NCI-H1105 (cell line): ENCODE measurements at regions not wholly inside any gene's neighbourhood (a gene's known extent, or its start where the extent isn't known, plus 50 kb on each side); places are given as distances from the start of the nearest gene placed in this dataset.
A peak's percentile ranks its signal among the peaks of the same experiment; 100 is the strongest.
"Not testable (repeated sequence)": the region's sequence is repeated elsewhere in the genome, so short reads cannot be mapped to it uniquely, and the experiment has no call there.

Experiments
- DNase-seq: peaks from one replicate; lab custom pipeline; 2025; lab: John Stamatoyannopoulos, UW

DNA sequence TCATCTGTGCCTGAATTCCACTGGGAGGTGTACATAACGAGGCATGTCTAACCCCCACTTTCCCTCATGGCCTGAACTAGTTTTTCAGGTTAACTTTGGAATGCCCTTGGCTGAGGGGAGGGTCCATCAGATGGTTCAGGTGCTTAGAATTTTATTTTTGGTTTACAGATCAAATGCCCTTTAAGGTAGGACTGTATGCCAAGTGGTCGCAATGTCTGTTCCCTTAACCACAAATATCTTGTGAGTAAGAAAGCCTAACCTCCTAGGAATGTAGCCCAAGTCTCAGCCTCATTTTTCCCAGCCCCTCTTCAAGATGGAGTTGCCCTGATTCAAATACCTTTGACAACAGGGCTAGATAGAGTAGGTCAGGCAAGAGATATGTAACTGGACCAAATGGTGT lies 78.4 kb downstream of the RNASET2 start:
- no peak for DNase-seq

DNA sequence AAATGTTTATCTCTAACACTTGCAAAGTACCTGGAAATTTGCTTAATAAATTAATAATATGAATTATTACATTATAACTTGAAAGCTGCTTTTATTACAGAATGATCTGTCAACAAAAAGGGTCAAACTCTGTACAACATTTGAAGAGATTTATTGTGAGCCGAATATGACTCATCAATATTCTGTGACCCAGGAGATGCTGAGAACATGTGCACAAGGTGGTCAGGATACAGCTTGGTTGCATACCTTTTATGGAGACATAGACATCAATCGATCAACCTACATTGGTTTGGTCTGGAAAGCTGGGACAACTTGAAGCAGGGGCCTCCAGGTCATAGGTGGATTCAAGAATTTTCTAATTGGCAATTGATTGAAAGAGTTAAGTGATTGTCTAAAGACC lies 79.0 kb downstream of the RNASET2 start:
- no peak for DNase-seq

DNA sequence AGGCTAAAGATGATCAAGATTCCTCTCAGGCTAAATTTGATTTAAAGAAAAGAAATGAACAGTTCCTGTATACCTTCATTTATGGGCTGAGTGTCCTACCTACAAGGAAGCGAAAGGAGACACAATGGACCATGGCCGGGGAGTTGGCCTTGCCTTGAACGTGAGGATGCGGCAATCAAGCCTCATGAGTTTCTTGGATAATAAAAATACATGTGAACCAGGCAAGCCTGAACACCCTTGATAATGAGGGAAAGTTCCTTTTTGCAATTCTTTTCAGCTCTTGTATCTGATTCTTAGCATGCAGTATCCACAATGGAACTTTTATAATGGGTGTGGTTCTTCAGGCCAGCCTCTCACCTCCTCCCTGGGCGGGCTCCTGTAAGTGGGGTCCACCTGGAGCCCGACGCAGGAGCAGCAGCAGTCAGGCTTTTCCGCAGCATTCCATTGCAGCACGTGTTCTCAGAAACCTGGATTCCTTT lies 83.8 kb downstream of the RNASET2 start:
- no peak for DNase-seq

DNA sequence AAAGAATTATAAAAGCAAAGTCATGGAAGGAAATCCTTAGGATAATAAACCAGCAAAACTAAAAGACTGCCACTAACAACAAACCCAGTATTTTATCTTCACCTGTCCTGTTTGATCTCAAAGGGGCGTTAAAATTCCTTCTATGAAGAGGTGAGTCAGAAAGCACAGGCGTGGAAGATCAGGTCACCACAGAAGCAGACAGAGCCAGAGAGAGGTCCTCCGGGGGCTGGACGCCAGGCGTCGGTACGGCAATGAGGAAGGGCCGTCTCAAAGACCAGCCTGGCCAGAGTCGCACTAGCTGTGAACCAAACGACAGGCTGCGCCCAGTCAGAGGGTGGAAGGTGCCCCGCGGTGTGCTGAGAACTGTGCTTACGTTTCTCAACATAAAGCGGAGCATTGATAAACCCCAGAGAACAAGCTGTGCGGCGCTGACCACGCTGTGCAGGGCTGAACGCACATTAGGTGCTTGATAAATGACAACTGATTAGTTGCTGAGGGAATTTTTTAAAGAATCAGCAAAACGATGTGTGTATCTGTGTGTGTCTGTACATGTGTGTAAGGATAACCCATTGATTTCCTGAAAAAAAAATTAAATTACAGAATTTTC lies 85.6 kb downstream of the RNASET2 start:
- no peak for DNase-seq

DNA sequence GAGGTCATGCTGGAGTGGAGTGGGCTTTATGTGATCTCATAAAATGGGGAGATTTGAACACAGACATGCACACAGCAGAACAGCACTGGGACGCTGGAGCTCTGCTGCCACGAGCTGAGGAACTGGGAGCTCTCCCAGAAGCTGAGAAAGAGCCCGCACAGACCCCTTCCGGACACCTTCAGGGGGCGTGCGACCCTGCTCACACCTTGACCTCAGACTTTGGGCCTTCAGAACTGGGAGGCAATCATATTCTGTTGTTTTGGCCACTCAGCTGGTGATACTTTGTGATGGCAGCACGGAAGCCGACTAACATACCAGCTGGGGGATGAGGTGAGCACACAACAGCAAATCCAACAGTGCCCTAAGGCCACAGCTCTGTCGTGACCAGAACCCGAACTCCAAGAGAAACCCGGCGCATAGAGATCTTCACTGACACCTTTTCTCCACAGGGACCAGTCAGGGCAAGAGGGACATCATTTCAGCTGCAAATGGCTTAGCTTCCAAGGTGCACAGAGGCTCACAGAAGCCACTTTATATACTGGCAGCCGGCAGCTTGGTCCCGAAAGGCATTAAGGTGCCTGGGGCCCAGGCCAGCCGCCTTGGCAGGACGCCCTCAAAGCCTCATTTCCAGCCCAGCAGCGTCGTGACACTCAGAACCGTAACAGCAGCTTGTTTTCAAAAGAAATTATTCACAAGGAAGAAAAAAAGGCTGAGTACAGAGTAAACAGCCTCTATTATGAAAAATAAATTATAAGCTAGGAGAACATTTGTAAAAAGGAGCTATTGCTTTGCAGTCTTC lies 89.3 kb downstream of the RNASET2 start:
- DNase-seq = peak; percentile 10

DNA sequence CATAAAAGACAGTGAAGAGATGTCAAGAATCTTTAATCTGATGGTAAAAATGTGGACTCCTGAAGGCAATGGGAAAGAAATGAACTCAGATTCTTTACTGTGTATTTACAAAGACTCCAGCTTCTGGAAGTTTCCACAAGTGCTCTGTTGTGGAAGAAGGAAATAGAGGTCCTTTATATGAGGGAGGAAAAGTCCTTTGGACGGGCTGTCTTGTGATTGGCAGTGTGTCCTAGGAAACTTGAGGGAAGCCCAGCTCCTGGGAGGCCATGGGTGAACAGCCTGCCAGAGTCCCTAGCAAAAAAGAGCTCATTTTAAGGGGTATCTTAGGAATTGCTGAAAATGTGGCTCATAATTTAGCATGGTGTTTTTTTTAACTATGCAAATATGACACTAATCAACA lies 92.0 kb downstream of the RNASET2 start:
- DNase-seq = no peak

DNA sequence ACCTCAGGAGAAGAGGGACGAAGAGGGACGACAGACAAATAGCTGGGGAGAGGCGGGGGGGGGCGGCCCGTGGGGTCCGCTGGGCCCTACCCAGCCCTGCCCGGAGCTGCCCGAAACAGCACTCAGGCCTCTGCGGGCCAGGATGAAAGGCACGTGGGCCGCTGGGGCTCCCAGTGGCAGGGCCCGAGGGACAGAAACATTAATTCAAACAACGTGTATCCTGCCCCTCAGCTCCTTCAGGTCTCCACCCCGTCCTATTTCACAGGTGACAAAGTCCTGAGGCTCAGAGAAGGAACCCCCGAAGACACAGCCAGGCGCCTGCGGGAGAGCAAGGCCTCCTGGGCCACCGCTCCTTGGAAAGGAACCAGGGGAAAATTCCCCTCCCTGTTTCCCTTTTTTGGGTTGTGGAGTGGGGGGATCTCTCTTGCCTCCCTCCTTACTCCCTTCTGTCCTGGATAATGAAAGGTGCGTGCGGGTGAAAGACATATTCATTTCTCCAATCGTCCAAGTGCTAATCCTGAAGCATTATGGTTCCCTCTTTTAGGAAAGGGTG lies 93.3 kb downstream of the RNASET2 start:
- no peak for DNase-seq

DNA sequence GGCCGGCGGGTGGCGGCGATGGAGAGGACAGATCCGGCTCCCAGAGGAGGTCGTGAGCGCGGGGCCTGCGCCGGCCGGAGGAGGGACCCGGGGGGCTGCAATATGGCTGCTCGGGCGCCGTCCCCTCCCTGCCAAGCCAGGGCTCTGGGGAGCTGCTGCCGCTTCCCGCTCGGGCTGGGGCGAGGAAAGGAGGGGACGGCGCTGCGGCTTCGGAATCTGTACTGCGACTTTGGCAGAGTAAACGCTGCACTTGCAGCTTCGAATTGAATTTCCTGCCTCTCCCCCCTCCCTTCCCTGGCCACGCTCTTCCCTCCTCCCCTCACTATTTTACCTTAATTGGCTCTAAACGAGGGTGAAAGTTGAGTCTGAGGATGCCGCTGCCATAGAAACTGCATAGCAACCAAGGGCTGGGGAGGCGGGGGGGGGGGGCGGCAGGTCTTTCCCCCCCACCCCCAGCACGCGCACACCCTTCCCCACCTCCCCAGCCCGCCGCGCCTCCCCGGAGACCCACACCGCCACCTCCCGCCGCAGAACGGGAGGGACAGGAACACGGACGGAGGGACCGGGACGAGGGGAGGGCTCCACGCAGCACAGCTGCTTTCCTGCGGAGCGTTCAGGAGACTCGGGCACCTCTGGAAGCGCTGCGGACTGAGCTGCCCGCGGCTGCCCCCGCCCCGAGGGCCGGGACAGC lies 93.9 kb downstream of the RNASET2 start:
- peak; percentile 59 for DNase-seq

DNA sequence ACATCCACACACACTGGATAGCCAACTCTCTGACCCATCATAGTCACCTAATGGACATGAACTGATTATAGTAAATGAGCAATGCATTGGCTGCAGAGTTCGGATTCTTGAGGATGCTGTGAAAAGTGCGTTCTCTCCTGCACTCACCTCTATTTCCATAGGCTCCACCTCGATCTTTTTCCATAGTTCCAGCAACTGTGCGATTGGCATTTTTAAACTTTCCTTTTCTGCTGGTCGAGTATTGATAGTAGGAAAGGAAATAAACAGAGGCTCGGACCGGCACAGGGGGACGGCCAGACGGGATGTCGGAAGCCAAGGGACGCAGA lies 94.4 kb downstream of the RNASET2 start:
- DNase-seq = no peak

DNA sequence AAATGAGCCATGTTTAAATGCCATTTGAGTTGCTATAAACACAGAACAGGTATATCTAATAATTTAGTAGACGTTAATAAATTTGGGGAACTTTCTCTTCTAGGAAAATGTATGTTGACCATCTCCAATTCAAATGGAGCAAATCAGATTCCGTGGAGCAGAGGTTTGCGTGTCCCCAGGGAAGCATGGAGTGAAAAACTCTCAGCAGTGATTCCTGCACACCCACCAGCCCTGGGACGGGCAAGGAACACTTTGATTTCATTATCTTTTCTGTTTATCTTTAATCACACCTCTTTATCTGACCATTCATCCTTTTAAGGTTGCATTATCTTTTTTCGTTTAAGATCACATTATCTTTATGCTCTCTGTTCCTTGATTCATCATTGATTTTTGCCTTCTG lies 95.0 kb downstream of the RNASET2 start:
- DNase-seq = no peak

DNA sequence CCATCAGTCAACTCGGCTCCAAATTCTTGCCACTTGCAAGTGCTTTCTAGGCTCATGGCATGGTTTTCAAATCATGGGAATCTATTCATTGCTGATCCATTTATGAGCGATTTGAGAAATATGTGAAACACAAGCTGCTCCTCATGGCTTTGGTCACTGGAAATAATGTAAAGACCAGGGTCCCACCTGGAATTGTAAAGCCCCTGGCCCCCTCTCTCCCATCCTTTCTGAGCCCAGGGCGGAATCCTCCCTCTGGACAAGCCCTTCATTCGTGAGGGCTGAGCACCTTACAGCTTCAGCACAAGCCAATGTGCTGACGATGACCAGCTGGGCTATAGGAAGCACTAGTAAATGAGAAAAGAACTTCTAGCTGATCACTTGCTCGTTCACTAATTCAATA lies 96.0 kb downstream of the RNASET2 start:
- no peak for DNase-seq

DNA sequence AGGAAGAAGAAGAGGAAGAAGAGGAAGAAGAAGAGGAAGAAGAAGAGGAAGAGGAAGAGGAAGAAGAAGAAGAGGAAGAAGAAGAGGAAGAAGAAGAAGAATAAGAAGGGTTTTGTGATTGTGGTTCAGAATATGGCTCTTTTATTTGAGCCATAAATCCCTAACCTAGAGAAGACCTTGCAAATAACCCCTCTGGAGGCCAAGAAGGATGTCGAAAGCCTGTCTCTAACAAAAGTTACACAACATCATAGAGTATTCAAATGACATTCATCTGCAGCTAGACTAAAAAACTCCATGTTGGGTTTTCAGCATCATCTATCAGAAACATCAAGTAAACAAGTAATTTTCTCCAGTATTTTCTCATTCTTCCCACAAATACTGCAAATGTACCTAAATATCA lies 100.9 kb downstream of the RNASET2 start:
- no peak for DNase-seq

DNA sequence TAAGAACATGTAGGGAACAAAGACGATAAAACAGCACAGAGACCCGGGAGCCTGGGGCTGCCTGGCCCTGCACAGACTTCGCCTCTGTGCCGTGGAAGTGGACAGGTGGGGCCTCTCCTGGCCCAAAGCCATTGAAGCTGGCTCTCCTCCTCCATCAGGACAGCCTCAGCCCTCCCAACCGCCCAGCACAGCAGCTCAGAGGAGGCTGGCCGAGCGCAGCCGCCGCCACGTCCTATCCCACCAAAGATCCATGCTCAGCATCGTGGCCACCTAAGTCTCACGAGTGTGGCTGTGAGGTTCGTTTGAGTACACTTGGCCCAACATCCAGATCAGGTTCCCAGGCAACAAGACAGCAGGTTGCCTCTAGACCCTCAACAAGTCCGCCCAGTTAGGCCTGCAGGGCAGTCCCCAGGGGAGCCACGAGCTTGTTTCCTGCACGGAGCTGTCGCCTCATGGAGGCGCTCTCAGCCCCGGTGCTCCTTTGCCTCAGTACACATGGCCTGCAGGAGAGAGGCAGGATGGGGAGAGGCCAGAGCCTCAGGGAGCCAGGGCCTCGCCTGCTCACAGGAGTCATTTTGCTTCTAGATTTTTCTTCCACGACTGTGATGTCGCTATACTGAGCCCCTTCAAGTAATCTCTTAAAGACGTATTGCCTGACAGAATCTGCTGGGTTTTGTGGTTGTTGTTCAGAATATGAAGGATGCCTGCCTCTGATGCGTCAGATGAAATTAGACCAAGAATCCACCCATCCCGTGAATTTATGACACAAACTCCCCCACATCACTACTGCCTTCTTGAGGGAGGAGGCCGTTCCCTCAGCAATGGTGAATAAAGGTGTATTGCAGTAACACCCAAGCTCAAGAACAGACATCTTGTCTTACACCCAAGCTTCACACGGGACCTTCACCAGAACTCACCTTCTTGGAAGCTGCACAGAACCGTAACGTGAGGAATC lies 102.7 kb downstream of the RNASET2 start:
- DNase-seq = no peak

DNA sequence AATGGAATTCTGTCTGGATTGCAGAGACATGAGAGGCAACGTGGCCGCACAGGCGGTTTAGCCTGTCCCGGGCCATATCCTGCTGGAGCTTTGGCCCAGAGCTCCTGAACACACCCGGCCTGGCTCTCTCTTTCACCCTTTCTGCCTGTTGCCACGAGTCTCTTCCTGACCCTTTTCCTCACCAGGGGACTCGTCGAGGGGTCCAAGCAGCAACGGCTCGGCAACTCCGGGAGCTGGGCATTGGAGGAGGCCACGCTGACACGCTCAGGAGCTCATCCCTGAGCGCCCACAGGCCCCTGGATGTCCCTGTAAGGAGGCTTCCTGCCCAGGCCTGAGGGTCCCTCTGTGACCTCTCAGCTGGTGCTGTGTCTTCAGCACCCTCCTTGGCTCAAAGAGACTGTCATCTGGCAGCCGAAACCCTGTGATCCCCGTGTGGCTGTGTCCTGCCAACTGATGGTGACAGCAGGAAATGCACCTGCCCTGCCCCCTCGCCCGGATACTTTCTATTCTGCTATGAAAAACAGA lies 103.8 kb downstream of the RNASET2 start:
- no peak for DNase-seq

DNA sequence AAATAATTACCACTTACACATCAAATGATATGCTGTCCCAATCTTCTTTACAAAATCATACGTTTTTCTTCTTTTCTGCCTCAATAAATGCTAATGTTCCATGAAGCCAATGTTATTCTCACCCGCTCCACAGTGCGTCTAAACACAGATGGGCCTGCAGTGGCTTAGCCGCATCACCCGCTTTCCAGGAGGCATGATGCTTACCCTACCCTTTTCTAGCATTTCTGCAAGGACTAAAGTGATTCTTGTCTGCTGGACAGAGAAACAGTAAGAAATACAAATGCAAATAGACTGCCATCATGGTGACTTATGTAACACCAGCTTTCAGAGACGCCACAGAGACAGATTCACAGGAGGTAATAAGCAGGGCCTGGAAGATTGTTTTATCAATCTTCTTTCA lies 104.4 kb downstream of the RNASET2 start:
- no peak for DNase-seq

DNA sequence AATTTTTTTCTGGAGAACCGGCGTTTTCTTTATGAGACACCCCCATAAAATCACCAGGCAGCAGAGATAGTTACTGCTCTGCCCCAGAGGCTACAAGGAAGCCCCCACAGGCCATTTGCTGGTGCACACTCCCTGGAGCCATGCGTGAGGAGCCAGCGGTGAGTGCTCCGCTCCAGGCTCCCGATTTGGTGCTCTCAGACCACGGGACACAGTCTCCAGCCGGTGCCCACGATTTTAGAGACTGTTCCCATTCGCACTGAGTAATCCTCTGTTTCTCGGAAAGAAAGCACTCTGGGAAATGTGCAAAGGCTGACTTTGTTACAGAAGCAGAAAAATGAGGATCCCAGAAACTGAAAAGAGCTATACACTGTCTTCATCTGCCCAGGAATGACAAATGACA lies 104.9 kb downstream of the RNASET2 start:
- no peak for DNase-seq

DNA sequence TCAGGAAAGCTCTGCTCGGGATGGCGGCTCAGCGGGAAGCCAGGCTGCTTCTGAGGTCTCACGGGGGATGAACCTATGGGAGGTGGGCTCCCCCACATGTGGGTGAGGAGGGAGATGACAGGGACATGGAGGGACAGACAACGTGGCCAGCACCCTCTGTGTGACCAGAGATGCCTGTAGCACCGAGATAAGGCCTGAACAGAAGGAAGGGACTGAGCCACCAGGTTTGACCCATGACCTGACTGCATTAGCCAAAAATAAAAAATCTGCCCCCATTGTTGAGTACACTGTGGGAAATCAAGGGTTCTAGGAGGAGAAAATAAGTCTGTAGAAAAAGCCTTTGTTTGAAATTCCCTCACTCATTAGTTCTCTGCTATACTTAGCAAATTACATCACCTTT lies 105.7 kb downstream of the RNASET2 start:
- DNase-seq = no peak

DNA sequence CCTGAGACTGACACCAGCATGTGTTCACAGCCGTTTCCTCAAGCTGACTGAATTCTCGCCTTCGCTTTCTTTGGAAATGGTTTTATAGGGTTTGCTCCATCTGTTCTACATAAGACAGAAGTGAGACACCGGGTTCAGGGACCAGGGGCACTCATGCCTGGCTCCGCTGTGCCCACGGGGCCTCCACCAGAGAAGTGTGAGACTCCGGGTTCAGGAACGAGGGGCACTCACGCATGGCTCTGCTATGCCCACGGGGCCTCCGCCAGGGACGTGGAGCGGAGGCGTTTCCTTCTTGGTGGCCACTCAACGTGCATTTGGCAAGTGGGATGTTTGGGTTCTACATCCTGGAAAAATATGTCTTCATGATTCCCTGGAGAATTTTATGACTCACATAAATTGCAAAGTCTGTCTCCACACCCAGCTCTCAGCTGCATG lies 106.6 kb downstream of the RNASET2 start:
- DNase-seq = no peak

DNA sequence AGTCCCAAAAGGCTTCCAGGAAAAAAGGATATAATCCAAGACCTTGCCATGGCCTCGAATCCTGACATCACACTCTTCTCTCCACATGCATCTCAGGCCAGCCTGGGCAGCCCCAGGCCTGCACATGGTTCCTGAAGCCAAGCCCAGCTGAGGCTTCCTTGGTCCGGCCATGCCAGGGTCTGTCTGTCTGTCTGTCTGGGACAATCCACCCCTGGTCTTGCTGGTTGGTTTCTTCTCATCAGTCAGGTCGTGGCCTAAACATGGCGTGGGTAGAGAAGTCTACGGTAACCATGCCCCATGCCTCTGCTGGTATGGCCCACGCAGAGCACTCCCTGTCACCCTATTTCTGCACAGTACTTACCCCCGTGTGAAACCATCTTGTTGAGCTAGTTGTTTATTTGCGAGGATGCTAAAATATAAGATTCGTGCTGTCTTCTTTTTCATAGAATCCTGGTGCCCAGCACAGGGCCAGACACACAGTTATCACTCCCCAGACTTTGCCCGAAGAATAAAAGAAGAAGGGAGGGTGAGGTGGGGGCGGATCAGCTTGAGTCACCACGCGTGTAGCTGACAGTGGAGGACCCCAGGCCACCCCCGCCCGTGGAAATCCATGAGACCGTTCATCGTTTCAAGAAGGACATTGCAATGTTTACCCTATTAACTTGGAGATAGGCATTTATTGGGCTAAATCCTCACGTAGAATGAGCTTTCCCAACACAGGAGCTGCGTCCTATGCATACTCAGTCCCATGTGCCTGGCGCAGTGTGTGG lies 107.2 kb downstream of the RNASET2 start:
- DNase-seq = no peak

DNA sequence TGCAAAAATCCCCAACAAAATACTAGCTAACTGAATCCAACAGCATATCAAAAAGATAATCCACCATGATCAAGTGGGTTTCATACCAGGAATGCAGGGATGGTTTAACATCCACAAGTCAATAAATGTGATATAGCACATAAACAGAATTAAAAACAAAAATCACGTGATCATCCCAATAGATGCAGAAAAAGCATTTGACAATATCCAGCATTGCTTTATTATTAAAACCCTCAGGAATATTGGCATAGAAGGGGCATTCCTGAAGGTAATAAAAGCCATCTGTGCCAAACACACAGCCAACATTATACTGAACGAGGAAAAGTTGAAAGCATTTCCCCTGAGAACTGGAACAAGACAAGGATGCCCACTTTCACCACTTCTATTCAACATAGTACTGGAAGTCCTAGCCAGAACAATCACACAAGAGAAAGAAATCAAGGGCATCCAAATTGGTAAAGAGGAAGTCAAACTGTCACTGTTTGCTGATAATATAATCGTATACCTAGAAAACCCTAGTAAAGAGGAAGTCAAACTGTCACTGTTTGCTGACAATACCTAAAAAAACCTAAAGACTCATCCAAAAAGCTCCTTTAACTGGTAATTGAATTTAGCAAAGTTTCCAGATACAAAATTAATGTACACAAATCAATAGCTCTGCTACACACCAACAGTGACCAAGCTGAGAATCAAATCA lies 109.8 kb downstream of the RNASET2 start:
- not testable (repeated sequence) for DNase-seq
